ENCODE measurements at regions not wholly inside any gene's neighbourhood (a gene's known extent, or its start where the extent isn't known, plus 50 kb on each side); places are given as distances from the start of the nearest gene placed in this dataset.
"Not testable (repeated sequence)": the region's sequence is repeated elsewhere in the genome, so short reads cannot be mapped to it uniquely, and the experiment has no call there.

DNA sequence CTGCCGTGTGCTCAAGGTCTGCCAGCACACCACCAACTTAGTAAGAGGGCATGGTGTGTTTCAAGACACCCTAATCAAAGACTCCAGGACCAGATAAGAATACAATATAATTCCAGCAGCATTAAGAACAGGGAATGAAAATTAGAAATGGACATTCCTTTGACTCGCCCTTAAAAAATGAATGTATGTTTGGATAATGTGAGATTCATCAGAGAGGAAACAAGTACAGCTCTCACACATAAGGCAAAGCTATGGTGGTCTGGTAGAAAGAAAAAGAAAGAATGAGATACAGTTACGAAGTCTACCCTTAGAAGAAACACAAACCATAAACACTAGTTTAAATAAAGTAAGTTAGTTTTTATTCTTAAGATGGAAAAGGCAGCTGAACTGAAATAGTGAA, 174.8 kb upstream of the ANK3 start:
- DNase-seq, result no peak

DNA sequence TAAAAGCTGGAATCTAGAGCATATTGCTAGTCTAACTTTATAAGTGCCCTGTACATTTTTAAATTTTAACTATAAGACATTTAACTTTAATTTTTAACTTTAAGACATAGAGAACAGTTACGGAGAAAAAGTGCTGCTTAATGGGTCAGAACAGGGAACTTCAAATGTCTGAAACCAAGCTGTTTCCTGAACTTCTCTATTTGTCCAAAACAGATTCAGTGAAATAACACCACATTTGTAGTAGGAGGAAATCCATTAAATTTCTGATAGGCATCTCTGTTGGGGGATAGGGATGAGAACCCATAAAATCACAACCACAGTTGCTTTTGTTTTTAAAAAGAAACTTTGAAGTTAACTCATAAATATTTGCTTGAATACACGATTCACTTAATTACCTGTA, 170.8 kb upstream of the ANK3 start:
- no peak for DNase-seq

DNA sequence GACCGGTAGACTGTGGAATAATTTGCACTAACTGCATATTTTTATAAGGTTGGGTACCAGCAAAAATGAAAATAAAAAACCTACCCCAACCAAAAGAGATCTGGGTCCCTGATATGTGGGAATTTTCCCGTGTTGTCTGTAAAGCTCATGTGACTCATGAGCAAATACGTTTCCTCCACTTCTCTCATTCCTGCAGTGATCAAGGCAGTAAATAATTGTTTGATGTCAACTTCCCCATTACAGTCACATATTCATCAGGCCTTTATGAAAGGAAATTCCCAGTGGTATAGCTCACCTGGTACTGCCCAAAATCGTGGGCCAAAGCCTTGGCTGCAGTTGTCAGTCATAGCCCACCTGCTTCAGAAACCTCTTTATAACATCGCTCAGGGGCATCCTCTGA, 166.0 kb upstream of the ANK3 start:
- DNase-seq, result no peak

DNA sequence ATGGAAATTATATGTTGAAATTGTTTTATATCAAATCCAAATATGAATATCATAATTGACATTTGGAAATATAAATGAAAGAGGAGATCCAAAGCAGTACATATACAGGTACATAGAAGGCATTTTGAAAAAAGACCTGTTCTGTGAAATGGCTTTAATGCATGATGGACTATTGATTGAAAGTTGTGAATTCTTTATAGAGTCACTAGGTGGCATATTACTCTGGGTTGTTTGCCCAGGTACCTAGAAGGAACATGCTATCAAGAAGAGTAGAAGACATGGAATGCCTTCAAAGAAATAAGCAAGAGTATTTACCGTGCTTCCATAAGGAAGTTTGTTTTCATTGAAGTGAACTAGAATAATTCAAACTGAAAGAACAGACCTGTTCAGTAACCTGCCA, 160.0 kb upstream of the ANK3 start:
- DNase-seq, result no peak

DNA sequence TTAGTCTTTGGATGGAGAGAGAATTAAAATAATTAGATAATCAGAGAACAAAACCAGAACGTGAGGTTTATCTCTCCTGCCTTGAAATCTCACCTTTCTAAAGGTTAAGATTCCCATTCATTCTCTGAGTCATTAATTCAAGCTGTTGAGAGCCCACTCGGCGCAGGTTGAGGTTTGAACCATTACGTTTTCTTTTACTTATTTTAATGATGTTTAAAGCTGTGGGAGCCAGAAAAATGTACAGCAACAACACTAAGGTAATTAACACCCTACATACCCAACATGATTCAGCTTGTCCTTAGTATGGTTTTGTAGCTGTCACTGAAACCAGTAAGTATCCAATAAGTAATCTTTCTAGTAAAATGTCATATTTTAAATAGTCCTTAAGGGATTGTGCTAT, 153.0 kb upstream of the ANK3 start:
- DNase-seq, result no peak

DNA sequence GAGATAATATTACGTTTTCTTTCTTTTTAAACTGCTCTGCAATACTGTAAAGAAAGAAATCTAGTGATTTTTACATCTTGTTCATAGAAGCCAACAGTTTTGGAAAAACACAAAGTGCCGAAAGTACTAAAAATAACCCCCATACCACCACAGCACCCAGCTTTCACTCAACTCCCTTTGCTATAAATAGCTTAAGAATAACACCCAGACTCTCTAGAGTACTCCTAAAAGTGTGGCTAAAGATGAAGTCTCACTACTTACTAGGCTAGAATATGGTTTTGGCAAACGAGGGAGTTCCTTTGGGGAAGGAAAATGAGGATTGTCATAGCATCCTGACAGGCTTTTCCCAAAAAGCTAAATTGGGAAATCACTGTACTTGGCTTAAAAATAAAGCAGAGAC, 151.8 kb upstream of the ANK3 start:
- no peak for DNase-seq

DNA sequence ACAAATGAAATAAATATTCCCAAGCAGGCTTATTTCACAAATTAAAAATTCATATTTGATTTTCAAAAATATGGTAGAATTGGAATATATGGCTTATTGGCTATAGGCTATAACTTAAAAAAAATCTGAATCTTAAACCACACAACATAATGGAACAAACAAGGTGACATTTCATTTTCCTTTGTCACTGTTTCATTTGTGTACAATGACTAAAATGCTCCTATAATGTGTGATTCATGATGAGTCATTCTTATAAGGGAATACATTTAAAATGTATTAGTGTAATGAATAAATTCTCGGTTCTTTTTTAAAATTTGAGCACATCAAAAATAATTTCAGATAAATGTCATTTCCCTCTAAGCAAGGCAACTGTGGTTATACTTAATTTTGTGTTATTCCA, 148.0 kb upstream of the ANK3 start:
- DNase-seq, result no peak

DNA sequence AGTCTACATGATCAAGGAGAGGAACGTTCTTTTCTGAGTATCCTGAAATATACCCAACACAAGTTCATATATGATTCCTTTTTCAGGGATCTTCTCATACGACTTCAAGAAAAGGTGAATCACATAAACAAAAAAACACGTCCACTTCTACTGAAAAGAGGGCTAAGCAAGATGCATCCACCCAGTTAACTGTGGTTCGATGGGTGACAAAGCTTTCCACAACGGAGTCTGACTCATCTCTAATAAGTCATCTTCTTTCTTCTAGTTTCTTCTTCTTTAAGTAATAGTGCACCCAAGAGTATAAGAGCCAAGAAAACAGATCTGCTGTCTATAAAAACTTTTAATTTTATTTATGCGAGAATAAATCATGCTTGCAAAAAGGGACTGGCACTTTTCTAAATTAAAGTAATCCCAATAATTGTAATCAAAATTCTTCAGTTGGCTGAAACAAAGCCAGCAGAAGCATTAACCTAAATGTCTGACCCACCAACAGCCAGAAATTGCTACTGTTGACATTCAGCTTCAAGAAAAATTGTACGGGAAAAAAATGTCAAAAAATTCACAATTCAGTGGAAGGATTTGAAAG, 146.9 kb upstream of the ANK3 start:
- no peak for DNase-seq

DNA sequence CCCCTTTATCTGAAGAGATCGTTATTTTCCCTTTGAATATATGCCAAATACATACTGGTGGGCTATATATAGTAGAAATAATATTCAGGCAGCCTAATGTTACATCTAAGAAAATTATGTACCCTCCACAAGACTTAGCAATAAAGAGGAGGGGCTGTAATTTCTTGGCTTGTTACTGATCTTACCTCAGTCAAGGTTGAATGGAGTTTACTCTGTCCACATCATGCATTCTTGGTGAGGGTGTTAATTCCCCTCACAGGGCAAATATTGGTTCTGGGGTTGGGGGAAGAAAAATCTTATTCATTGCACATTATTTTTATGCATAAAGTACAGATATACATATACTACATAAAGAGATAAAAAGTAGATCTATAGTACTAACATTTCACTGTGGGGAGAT, 145.8 kb upstream of the ANK3 start:
- DNase-seq, result no peak

DNA sequence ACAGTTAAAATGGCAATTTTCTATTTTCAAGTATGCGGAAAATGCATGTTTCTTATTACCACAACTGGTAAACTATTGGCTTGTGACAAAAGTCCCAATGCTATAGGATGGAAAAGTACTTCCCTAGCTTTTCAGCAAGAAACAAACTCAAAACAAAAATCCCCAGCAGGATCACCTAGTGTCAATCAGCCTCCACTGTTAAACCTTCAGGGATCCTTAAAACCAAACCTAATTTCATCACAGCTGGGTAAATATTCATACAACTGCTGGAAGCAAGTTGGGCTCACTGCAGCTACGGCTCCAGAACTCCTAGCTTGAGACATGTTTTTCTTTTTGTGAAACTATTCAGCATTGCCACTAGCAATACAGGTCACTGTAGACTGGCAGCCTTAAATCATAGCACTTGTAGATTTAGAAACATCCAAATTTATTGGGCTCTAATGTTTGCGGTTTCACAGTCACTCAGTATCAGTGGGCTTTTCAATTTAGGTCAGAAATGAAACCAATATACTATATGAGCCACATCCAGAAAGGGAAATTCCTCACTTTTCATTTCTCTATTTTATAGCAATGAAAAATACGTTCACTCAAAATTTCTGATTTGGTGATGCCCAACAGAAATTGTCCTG, 145.2 kb upstream of the ANK3 start:
- no peak for DNase-seq

DNA sequence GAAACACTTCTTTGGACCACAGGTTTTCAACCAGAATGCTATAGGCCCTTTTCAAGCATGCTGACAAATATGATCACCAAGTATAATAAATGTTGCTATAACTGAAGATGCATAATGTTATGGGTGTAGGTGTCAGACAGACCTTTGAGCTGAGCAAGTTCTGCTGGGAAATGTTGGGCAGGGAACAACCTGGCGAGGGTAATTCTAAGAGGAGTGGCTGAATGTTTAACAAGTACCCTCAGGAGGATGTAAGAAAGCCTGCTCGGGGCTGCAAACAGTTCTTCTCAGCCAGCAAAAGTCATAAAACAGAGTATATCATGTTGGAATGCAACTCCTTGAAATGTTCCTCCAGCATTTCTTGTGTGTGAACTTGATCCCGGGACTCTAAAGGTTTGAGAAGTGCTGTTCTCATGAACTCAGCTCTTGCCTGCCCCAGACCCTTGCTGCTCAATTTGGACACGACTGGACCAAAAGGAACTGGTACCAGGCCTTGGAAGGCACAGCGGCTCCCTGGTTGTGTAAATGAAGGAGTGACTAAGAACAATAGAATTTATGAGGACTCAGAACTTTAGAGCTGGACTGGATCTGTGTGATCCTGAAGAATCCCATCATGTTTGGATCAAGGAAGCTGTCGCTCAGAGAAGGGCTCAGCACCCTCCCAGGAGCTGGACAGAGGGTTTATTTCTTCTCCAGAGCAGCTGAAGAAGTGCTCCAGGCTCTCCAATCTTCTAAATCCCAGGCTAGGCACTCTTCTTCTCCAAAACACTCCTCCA, 143.2 kb upstream of the ANK3 start:
- no peak for DNase-seq

DNA sequence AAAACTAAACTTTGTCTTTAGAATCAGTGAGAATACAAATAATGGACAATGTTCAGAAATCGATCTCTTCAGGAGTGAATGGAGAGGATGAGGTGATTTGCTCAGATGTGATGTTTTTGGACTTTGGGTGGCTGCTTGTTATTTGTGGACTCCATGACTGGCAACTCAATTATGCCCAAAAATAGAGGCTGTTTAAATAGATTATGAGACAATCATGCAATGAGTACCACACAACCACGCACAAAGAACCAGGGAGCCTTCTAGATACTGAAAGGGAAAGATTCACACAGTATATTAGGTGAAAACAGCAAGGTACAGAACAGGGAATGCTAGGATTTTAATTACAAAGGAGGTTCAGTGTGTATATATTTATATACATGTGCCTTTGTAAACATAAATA, 141.3 kb upstream of the ANK3 start:
- no peak for DNase-seq

DNA sequence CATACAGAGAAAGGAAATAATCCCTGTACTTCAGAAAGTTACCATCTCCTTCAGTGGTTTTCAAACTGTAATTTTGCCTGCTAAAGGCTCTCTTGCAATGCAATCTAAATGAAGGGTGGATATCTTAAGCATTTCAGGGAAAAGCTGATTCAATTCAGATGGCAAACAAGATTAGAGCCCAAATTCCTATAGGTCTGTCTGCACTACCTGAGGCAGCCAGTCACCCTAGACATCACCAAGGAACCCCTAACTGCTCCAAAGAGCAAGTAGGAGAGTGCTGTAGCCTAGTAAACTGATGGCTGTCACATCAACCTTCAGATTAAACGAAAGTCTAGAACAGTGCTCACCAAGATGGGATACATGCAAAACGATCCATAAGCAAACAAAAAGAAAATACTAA, 138.0 kb upstream of the ANK3 start:
- DNase-seq, result no peak

DNA sequence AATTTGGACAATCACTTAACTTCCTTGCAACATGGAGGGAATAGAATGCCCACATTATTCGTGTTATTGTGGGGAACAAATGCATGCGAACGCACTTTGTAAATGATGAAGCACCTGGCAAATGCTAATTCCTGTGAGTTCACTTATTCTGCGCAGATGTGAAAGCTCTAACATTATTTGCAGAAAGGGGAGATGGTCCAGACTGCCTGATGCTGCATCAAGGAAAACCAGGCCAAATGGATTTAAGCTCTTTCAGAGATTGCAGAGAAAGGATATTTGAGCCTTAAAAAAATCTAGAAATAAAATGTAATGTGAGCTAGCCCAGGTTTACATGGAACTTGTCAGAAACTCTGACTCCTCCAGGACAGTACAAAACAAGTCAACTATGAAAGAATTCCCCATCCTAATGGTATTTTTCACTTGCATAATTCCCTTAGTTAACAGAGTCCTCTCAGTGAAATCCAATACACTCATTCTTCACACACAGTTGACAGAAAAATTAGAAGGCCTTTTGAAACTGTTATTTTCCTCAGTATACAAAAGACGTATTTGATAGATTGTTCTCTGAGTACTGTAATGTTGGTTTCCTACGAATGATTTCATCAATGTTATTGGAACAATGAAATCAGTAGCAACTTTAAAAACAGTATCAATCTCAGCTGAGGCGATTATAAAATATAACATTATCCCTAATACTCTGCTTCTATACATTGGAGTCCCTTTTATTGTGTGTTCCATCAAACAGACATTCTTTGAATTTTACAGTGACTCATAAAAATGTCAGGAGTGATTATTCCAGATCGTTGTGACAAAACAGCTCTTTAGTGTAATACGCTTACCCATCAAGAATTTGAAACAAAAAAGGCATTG, 136.3 kb upstream of the ANK3 start:
- DNase-seq, result no peak

DNA sequence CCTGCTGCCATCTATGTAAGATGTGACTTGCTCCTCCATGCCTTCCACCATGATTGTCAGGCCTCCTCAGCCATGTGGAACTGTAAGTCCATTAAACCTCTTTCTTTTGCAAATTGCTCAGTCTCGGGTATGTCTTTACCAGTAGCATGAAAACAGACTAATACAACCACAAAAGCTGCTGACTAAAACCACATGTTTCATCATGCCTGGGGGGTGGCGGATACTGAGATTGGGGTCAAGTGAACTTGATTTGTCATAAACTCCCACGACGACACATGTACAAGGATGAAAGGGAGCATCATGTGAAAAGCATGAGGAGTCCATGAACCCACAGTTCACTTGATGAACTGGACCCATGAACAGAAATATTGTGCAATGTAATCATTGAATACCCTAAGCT, 134.9 kb upstream of the ANK3 start:
- DNase-seq, result no peak

DNA sequence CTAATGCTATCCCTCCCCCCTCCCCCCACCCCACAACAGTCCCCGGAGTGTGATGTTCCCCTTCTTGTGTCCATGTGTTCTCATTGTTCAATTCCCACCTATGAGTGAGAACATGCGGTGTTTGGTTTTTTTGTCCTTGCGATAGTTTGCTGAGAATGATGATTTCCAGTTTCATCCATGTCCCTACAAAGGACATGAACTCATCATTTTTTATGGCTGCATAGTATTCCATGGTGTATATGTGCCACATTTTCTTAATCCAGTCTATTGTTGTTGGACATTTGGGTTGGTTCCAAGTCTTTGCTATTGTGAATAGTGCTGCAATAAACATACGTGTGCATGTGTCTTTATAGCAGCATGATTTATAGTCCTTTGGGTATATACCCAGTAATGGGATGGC, 133.7 kb upstream of the ANK3 start:
- not testable (repeated sequence) for DNase-seq

DNA sequence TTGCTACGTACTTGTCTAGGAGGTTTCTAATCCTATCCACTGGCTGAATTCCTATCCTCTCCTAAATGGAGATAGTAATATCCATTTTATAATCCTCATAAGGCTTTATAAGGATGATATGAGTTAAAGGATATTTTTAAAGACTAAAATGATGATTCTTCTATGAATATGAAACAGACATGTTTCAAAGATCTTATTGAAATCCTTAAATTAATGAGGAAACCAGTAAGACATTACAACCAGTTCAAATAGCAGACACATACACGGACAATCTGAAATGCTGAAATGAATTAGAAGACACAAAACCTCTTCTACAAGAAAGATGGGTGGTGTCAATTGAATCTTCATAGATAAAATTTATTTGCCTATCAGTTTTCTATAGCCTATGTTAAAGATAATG, 132.9 kb upstream of the ANK3 start:
- no peak for DNase-seq

DNA sequence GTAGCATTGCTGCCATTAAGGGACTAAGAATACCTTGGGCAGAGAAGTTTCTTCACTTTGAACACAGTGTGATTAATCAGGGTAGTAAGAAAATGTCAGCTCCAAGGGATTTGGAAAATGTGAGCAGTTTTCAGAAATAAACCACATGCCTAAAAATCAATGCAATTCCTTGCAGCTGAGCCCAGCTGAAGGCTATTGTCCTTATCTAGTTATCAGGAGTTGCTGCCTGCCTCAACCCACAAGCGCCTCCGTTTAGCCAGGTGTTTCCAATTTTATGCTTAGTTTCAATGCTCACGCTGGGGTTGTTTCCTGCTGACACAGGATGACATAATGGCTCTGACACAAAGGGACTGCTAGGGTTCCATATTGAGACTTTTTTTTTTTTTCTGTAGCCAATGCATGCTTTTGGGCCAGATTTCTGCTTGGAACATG, 132.3 kb upstream of the ANK3 start:
- no peak for DNase-seq

DNA sequence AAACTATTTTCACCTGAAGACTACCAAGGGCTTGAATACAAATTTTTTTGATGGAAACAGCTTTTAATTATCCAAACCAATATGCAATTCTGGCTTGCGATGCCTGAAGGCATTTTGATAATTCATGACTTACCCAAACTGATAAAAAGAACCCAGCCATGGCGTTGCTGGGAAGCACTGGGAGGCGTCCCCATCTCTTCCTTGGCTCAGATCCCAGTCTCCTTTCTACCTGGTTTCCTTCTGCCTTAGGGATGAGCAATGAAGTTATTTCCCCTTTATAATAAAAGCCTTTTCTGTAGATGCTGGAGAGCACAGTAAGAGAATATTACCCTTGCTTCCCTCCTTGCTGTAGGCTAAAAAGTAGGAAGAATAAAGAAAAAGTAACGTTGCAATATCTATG, 129.1 kb upstream of the ANK3 start:
- DNase-seq, result no peak

DNA sequence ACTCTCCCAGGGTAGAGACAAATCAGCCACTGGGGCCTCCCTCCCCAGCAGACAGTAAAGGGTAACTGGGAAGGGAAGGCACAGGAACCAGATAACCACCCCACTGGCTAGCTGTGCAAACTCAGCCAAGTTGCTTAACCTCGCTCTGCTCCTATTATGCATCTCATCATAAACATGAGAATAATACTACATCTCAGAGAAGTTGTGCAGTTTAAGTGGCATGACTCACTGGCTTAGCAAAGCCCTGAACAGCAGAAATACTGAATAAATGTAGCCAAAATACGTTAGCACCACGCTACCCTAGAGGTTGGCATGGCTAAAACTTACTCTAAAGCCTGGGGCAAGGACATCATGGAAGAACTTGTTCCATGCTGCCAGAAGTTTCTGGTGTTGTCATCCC, 128.1 kb upstream of the ANK3 start:
- DNase-seq, result no peak

DNA sequence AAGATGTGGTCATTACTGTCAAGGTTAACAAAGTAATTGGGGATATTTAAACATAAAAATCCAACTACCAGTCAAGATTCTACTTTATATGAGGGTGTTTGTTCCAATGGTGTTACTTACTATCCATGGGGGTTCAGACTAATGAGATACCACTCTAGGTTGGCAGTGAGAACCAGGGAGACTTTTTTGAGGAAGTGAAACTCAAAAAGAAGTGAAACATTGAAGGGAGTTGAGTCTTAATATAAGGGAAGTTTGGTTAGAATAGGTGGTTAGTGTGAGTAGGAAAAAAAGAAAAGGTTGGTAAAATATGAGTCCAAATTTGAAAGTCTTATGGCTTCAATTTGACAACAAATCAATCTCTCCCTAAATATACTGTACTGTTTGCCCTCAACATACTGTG, 123.6 kb upstream of the ANK3 start:
- no peak for DNase-seq

DNA sequence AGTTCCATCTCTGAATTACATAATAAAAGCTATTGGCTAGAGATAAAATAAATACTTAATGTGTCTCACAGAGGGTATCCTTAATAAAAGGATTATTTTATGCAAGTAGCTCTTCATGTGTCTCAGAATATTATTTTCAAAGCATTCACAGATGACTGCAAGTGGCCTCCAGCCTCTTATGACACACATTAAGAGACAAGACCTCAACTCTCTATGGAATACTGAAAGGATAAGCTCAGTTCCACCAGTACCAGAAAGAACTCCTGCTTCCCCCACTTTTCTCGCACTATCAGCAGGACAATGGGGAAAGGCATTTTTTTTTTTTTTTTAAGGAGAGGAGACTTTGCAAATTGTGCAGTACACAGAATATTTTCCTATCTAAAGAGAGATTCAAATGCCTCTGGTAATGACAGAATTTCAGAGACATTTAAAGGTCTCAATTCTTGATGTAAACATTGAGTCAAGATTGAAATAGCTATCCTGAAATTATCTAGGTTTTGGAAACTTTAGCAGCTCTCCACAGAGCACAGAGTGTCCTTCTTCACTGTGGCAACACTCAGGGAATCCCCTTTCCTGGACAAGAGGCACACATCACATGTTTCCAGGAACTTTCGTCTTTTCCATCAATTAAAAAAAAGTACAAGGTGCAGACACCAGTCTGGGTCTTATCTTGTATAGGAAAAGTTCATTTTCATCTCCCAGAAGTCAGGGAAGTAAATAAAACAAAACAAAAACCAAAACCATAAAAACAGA, 122.0 kb upstream of the ANK3 start:
- no peak for DNase-seq

DNA sequence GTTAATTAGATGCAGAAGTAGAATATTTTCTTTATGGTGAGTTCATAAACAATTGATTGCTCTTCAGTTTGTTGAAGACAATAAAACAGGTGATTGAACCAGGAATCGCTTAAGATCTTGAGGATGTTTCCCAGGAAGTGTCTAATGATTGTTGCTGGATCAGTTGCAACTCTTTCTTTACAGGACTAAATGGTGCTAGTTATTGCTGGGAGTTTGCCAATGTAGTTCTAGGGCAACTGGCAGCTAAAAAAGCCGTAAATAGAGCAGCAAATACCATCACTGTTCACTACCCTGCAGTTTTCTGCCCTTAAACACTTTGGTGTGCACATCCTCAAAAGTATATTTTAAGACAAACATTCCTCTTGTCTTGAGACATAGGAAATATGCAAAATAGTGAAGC, 119.2 kb upstream of the ANK3 start:
- no peak for DNase-seq
